Ovary (tissue), 7 donors: ENCODE measurements at regions not wholly inside any gene's neighbourhood (a gene's known extent, or its start where the extent isn't known, plus 50 kb on each side); places are given as distances from the start of the nearest gene placed in this dataset.

Experiments used
- DNase-seq, 5 donors: peaks; one replicate each; pipeline ENCODE4 v3.0.0-alpha.2; 2019 to 2020
- H3K27ac ChIP-seq, 2 donors: fragments of 200-600 bp; one replicate each; pipeline versions ENCODE4 v1.5.1 to v1.8.0; 2019 to 2022
- H3K27me3 ChIP-seq: fragments of 200-600 bp; one replicate; pipeline ENCODE4 v1.8.0; 2022
- H3K36me3 ChIP-seq: fragments of 200-600 bp; sonication (generic); one replicate; pipeline ENCODE4 v1.5.1; 2019
- H3K4me1 ChIP-seq: one replicate; pipeline ENCODE4 v1.8.1; 2013; ENCODE audit warnings: mild to moderate bottlenecking, moderate library complexity; ENCODE audit not compliant: insufficient read depth
- H3K4me3 ChIP-seq: fragments of 200-600 bp; sonication (generic); one replicate; pipeline ENCODE4 v1.5.1; 2017
- H3K9me3 ChIP-seq, 2 donors: fragments of 200-600 bp in 1 of 2; sonication (generic) in 1 of 2; one replicate each; pipeline versions ENCODE4 v1.5.1 to v1.8.1; 2013 to 2019; ENCODE audit warnings: mild to moderate bottlenecking in 1 of 2, moderate library complexity in 1 of 2
- EP300 ChIP-seq: sonication (generic); formaldehyde crosslinking; IDR thresholded peaks from one replicate; pipeline ENCODE4 v1.6.1; 2017; ENCODE audit warnings: antibody characterized with exemption
- POLR2A ChIP-seq: fragments of 450-650 bp; IDR thresholded peaks from one replicate; pipeline ENCODE4 v1.6.1; 2017; ENCODE audit warnings: antibody characterized with exemption, mild to moderate bottlenecking, moderate library complexity
- WGBS, 3 donors: extraction: QIAGEN DNeasy Blood & Tissue Kit in 1 of 3; methylation state at CpG; one replicate each; pipeline versions ENCODE4 v1.1.5 to v1.1.7; 2013 to 2017; 5-methylcytosine and 5-hydroxymethylcytosine counted together
- intact Hi-C, 4 donors: fragments of 100-400 bp; cut with DNase I; formaldehyde crosslinking; loops; one replicate each; pipeline versions ENCODE4 v1.11.0 to v1.15.1; 2022 to 2023
- TF ChIP-seq, protein P1 (sequence below), 3 donors: fragments of 450-650 bp in 2 of 3; fragments of 200-600 bp in 1 of 3; IDR thresholded peaks; one replicate each; pipeline versions ENCODE4 v1.5.1 to v1.8.0; 2016 to 2022; ENCODE audit warnings: antibody characterized with exemption in 3 of 3, mild to moderate bottlenecking in 1 of 3
- donor health status: DM: no; HTN: no; CAD: no; lungs with moderate emphysema.
- donor health status: DM: no; HTN: no; CAD: no.
- donor health status: Bipolar disorder and iron deficiency.
- donor health status: DM: no; HTN: no; CAD: no.
- donor health status: DM: yes; HTN: yes; CAD: no.

DNA sequence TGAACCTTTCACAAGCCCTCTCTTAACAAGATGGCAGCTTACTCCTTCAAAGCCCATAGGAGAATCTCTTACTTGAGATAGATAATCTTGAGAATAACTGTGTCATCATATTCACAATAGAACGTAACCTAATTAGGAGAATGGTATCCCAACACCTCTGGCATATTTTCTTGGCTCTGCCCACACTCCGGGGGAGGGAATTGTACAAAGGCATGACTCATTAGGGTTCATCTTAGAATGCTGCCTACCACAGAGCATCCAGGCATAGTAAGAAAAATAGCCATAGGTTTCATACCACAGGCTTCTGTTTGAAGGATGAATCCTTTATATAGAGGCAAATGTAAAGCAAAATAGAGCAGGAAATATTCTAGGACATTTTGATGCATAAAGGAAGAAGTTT lies 1100.6 kb upstream of the CITED2 start:
- Histone ChIP-seq H3K27me3 (no peaks in the 10 kb centered on the region), H3K36me3 (no peaks in the 10 kb centered on the region), H3K4me1 (no peaks in the 10 kb centered on the region), H3K9me3 (no peaks in the 10 kb centered on the region), H3K27ac (no peak overlapping the region), H3K4me3 (no peak overlapping the region)
- intact Hi-C loops, result no loop called here
- TF ChIP-seq, protein P1, sequence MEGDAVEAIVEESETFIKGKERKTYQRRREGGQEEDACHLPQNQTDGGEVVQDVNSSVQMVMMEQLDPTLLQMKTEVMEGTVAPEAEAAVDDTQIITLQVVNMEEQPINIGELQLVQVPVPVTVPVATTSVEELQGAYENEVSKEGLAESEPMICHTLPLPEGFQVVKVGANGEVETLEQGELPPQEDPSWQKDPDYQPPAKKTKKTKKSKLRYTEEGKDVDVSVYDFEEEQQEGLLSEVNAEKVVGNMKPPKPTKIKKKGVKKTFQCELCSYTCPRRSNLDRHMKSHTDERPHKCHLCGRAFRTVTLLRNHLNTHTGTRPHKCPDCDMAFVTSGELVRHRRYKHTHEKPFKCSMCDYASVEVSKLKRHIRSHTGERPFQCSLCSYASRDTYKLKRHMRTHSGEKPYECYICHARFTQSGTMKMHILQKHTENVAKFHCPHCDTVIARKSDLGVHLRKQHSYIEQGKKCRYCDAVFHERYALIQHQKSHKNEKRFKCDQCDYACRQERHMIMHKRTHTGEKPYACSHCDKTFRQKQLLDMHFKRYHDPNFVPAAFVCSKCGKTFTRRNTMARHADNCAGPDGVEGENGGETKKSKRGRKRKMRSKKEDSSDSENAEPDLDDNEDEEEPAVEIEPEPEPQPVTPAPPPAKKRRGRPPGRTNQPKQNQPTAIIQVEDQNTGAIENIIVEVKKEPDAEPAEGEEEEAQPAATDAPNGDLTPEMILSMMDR (IDR thresholded peaks at IDR 0.05), result no peak
- TF ChIP-seq EP300 (no peak), POLR2A (no peak)
- WGBS, 3 donors, result 85 to 94% (median 90%) methylated on average over 2 of the region's 2 CpGs
- no peak for DNase-seq

DNA sequence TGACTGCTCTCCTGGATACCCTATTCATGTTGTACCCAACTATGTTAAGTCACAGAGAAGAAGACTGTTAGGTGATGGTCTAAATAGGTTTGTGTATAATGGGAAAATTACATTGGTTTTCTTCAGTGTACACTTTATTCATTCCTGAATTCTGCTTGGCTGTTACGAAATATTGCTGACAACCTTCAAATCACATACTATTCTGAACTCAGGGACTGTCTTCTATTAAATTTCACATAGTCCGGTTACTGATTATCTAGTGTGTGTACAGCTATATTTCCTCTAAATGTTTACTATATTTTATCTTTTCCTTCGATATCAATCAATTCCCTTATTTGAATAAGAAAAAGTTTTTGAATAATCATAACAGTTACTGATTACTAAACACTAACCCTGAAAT lies 1090.3 kb upstream of the CITED2 start:
- Histone ChIP-seq H3K27me3 (no peaks in the 10 kb centered on the region), H3K4me1 (peaks cover 10% of the 10 kb centered on the region), H3K27ac (no peak overlapping the region), H3K4me3 (no peak overlapping the region), H3K9me3 (no peaks in the 10 kb centered on the region), H3K36me3 (no peaks in the 10 kb centered on the region)
- 96 to 98% (median 97%) methylated on average over 3 of the region's 3 CpGs for WGBS, 3 donors
- no peak for TF ChIP-seq EP300
- TF ChIP-seq, protein P1 (IDR thresholded peaks at IDR 0.05), result no peak
- TF ChIP-seq POLR2A, result no peak
- intact Hi-C loops, result loop anchor here in 2 of 4 donors (10.0 kb wide), 1 partner anchor 1090 kb away; the partner anchor contains the start of gene CITED2 (in 2 of the 2)
- DNase-seq, result no peak

DNA sequence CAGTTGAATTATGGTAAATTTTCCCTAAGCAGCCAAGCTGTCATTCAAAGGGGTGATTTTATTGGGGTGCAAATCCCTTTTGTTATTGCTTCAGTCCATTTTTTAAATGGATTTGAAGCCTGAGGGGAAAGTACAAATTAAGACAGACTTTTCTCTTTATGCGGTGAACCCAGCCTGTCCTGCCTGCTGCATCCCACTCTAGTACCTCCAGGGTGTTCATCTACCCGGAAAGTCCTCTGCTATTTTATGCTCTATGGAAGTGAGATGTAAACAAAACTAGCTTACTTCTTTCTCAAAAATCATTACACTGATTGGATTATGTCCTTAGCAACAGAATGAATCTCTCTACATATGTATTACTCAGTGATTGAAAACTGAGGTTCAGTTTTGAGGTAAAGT lies 1088.9 kb upstream of the CITED2 start:
- DNase-seq, result no peak
- TF ChIP-seq, protein P1 (IDR thresholded peaks at IDR 0.05), result no peak
- TF ChIP-seq POLR2A (no peak), EP300 (no peak)
- H3K27me3 ChIP-seq, result no peaks in the 10 kb centered on the region
- no peaks in the 10 kb centered on the region for H3K36me3 ChIP-seq
- peaks cover 10% of the 10 kb centered on the region for H3K4me1 ChIP-seq
- no peaks in the 10 kb centered on the region for H3K9me3 ChIP-seq
- intact Hi-C loops, result loop anchor here in 2 of 4 donors (10.0 kb wide), 1 partner anchor 1089 kb away; the partner anchor contains the start of gene CITED2 (in 2 of the 2)
- peak overlapping the region; percentile 39 to 75 for H3K27ac ChIP-seq
- H3K4me3 ChIP-seq, result no peak overlapping the region
- 85 to 90% (median 85%) methylated on average over 2 of the region's 2 CpGs for WGBS, 3 donors

DNA sequence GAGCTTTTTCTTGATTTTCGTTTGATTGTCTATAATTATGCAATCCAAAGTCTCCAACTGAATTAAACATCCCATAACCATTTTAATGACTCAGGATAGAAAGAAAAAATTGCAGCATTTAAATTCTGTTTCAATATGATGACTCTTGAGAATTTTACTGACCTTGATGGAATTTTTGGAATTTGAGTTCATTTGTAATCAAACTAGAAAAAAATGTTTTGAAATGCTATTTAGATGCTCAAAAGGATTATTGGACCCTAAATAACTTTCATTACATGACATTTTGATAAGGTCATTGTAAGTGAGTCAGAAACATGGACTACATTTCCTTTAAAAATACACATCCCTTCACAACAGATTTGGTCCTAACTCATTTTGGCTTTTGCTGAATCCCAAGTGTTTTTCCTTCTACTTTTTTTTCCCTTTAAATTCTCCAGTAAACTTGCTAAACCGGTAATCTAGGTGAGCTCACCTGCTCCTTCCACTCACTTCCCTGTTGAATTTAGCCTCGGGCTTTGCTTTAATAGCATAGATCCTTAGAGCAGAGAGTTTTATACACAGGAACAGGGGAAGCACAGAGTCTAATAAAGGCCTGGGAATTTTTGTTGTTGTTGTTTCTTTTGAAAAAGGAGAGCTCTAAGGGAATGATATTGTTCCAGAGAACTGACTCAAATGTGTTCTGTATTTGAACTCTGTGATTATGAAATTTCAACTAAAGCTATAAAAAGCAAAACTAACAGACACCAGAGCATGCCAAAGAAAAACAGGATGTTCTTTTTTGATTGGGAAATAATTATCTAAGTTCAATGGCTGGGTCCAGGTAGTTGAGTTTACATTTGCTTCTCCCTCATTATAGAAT lies 1088.2 kb upstream of the CITED2 start:
- intact Hi-C loops, result loop anchor here in 2 of 4 donors (10.0 kb wide), 1 partner anchor 1088 kb away; the partner anchor contains the start of gene CITED2 (in 2 of the 2)
- 15 to 23% (median 20%) methylated on average over 3 of the region's 3 CpGs for WGBS, 3 donors

More for the DNA sequence above, 1088.2 kb upstream of the CITED2 start:
- Histone ChIP-seq H3K27ac (peak overlapping the region; percentile 39 to 75), H3K27me3 (no peaks in the 10 kb centered on the region), H3K4me1 (peaks cover 10% of the 10 kb centered on the region), H3K4me3 (no peak overlapping the region), H3K9me3 (no peaks in the 10 kb centered on the region), H3K36me3 (no peaks in the 10 kb centered on the region)
- peak; percentile 3 for TF ChIP-seq POLR2A
- TF ChIP-seq, protein P1 (IDR thresholded peaks at IDR 0.05), result no peak
- DNase-seq, result no peak
